HFFc6 (cell line): ENCODE measurements at regions not wholly inside any gene's neighbourhood (a gene's known extent, or its start where the extent isn't known, plus 50 kb on each side); places are given as distances from the start of the nearest gene placed in this dataset.

Experiments
- DNase-seq: peaks from one replicate; pipeline ENCODE4 v3.0.0-alpha.2; 2018
- H3K27ac Mint-ChIP-seq: 2 replicates; pipeline ENCODE4 v1.8.0; 2020; ENCODE audit warnings: mild to moderate bottlenecking, mixed read lengths
- H3K27me3 Mint-ChIP-seq: 2 replicates; pipeline ENCODE4 v1.8.0; 2021; ENCODE audit warnings: mild to moderate bottlenecking, moderate library complexity, mixed read lengths; ENCODE audit not compliant: insufficient read depth
- H3K36me3 Mint-ChIP-seq: 2 replicates; pipeline ENCODE4 v1.8.0; 2021; ENCODE audit warnings: low read depth, mixed read lengths
- H3K4me1 Mint-ChIP-seq: 2 replicates; pipeline ENCODE4 v1.8.0; 2020; ENCODE audit warnings: low read depth, mixed read lengths
- H3K4me3 Mint-ChIP-seq: 2 replicates; pipeline ENCODE4 v1.8.0; 2020; ENCODE audit warnings: mild to moderate bottlenecking, moderate library complexity, mixed read lengths
- H3K9me3 Mint-ChIP-seq: 2 replicates; pipeline ENCODE4 v1.8.0; 2020; ENCODE audit warnings: mild to moderate bottlenecking, mixed read lengths
- CTCF ChIP-seq: fragments of 200-600 bp; sonication (generic); IDR thresholded peaks from 2 replicates; pipeline ENCODE4 v1.5.0; 2021; ENCODE audit warnings: antibody characterized with exemption, mild to moderate bottlenecking

GRCh38 chr1:221454096-221454495 lies 287.8 kb downstream of the DUSP10 start:
- H3K27ac Mint-ChIP-seq: no peak overlapping the region; the same call in 1 of the 2 replicates
- no peak for TF ChIP-seq CTCF
- peak; percentile 13 for DNase-seq
- H3K9me3 Mint-ChIP-seq: no peaks in the 10 kb centered on the region; the same call in 1 of the 2 replicates
- H3K27me3 Mint-ChIP-seq: no peaks in the 10 kb centered on the region; the same call in 1 of the 2 replicates
- H3K4me3 Mint-ChIP-seq: no peak overlapping the region
- H3K36me3 Mint-ChIP-seq: peaks cover 4% of the 10 kb centered on the region; the same call in 1 of the 2 replicates
- peaks cover 69% of the 10 kb centered on the region for H3K4me1 Mint-ChIP-seq

GRCh38 chr1:221456918-221457317 lies 285.0 kb downstream of the DUSP10 start:
- Mint-ChIP-seq H3K36me3 (peaks cover 10% of the 10 kb centered on the region), H3K9me3 (no peaks in the 10 kb centered on the region), H3K27me3 (no peaks in the 10 kb centered on the region; the same call in 1 of the 2 replicates), H3K27ac (peak overlapping the region; percentile 99), H3K4me1 (peaks cover 60% of the 10 kb centered on the region), H3K4me3 (peak overlapping the region; percentile 51)
- no peak for TF ChIP-seq CTCF
- DNase-seq: no peak

- peak overlapping the region; percentile 99 for H3K27ac Mint-ChIP-seq
- no peaks in the 10 kb centered on the region for H3K9me3 Mint-ChIP-seq
- H3K4me3 Mint-ChIP-seq: peak overlapping the region; percentile 72
- peaks cover 6% of the 10 kb centered on the region; the same call in 1 of the 2 replicates for H3K36me3 Mint-ChIP-seq
- no peaks in the 10 kb centered on the region; the same call in 1 of the 2 replicates for H3K27me3 Mint-ChIP-seq
- DNase-seq: peak; percentile 39
- peaks cover 58% of the 10 kb centered on the region for H3K4me1 Mint-ChIP-seq
- no peak for TF ChIP-seq CTCF
Observed at GRCh38 chr1:221457685-221458446, 284.0 kb downstream of the DUSP10 start.

GRCh38 chr1:221458447-221459156 lies 283.3 kb downstream of the DUSP10 start:
- H3K27me3 Mint-ChIP-seq: no peaks in the 10 kb centered on the region; the same call in 1 of the 2 replicates
- no peak for TF ChIP-seq CTCF
- H3K4me3 Mint-ChIP-seq: peak overlapping the region; percentile 72
- H3K9me3 Mint-ChIP-seq: no peaks in the 10 kb centered on the region
- H3K4me1 Mint-ChIP-seq: peaks cover 58% of the 10 kb centered on the region
- peak; percentile 86 for DNase-seq
- H3K27ac Mint-ChIP-seq: peak overlapping the region; percentile 99
- H3K36me3 Mint-ChIP-seq: peaks cover 6% of the 10 kb centered on the region; the same call in 1 of the 2 replicates

- Mint-ChIP-seq H3K4me3 (no peak overlapping the region), H3K27ac (peak overlapping the region; percentile 99), H3K4me1 (peaks cover 50% of the 10 kb centered on the region), H3K27me3 (no peaks in the 10 kb centered on the region; the same call in 1 of the 2 replicates), H3K9me3 (no peaks in the 10 kb centered on the region), H3K36me3 (peaks cover 6% of the 10 kb centered on the region; the same call in 1 of the 2 replicates)
- no peak for TF ChIP-seq CTCF
- DNase-seq: no peak
Observed at GRCh38 chr1:221459558-221459957, 282.3 kb downstream of the DUSP10 start.
